ENCODE measurements at regions not wholly inside any gene's neighbourhood (a gene's known extent, or its start where the extent isn't known, plus 50 kb on each side); places are given as distances from the start of the nearest gene placed in this dataset.

DNA sequence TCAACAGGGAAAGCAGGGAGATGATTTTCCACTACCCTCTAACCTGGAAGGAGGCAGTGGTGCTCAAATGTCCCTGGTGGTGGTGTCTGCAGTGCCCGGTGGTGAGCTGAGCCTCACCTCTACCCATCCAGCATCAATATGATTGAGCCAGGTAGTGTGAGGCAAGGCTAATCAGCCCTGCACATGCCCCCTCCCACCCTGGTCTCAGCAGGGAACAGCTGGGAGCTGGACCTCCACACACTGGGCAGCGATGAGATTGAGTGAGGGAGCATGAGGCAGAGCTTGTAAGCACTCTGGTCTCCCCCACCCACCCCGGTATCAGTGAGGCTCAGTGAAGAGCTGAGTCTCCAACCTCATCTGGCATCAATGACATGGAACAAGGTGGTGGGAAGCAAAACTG, 634.3 kb downstream of the PTPRU start:
- TF ChIP-seq, protein P1, sequence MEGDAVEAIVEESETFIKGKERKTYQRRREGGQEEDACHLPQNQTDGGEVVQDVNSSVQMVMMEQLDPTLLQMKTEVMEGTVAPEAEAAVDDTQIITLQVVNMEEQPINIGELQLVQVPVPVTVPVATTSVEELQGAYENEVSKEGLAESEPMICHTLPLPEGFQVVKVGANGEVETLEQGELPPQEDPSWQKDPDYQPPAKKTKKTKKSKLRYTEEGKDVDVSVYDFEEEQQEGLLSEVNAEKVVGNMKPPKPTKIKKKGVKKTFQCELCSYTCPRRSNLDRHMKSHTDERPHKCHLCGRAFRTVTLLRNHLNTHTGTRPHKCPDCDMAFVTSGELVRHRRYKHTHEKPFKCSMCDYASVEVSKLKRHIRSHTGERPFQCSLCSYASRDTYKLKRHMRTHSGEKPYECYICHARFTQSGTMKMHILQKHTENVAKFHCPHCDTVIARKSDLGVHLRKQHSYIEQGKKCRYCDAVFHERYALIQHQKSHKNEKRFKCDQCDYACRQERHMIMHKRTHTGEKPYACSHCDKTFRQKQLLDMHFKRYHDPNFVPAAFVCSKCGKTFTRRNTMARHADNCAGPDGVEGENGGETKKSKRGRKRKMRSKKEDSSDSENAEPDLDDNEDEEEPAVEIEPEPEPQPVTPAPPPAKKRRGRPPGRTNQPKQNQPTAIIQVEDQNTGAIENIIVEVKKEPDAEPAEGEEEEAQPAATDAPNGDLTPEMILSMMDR (conservative IDR thresholded peaks at IDR 0.05; ENCODE audit: low read depth, low read length): no peak
- DNase-seq (ENCODE audit: low read depth): no peak
- H3K4me3 ChIP-seq (ENCODE audit: low read depth, low read length): no peak overlapping the region

DNA sequence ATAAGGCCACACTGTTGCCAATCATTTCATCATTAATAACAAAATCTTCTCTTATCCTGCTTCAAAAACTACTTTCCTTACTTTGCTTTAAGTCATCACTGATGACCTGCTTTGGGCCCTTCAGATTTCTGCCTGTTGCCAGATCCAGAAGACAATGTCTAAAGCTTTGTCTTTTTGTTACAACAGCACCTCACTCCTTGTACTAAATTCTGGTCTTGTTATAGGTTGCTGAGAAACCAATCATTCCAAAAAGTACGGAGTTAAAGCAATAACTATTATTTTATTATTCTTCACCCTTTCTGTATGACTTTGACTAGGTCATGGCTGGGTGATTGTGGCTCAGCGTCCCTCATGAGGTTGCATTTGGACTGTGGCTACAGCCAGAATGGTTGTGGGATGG, 633.5 kb downstream of the PTPRU start:
- no peak for DNase-seq (ENCODE audit: low read depth)
- TF ChIP-seq, protein P1 (conservative IDR thresholded peaks at IDR 0.05; ENCODE audit: low read depth, low read length): no peak
- H3K4me3 ChIP-seq (ENCODE audit: low read depth, low read length): no peak overlapping the region

DNA sequence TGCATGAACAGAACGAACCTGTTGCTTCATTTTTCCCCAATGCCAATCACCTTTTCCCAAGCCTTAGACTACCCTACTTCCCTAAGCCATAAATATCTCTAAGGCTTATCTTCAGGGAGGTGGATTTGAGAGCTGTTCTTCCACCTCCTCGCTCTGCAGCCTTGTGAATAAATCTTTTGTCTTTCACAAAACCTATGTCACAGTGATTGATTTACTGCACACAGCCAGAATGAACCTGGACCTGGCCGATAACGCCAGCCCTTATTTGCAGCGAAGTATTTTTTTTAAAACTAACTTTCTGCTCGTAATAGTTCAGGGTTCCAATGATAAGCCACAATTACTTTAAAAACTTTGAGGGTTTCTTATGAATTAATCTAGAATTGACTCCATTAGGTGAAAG, 632.6 kb downstream of the PTPRU start:
- no peak overlapping the region for H3K4me3 ChIP-seq (ENCODE audit: low read depth, low read length)
- TF ChIP-seq, protein P1 (conservative IDR thresholded peaks at IDR 0.05; ENCODE audit: low read depth, low read length): no peak
- DNase-seq (ENCODE audit: low read depth): no peak

DNA sequence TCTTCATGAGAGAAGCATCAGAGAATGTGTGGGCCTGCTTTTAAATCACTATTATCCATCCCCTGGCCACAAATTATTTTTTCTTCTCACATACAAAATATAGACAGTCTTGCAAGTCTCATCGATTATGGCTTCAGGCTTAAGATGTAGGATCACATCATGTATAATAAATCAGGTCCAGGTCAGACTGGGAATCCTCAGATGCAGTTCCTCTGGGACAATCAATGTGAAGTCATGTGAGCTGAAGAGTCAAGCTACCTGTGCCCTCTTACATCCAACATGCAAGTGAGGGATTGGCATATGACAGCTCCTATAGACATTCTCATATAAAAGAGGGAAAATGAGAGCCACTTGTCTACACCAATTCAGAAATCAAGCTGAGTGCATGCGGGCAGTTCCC, 631.8 kb downstream of the PTPRU start:
- H3K4me3 ChIP-seq (ENCODE audit: low read depth, low read length): no peak overlapping the region
- TF ChIP-seq, protein P1 (conservative IDR thresholded peaks at IDR 0.05; ENCODE audit: low read depth, low read length): no peak
- DNase-seq (ENCODE audit: low read depth): no peak

DNA sequence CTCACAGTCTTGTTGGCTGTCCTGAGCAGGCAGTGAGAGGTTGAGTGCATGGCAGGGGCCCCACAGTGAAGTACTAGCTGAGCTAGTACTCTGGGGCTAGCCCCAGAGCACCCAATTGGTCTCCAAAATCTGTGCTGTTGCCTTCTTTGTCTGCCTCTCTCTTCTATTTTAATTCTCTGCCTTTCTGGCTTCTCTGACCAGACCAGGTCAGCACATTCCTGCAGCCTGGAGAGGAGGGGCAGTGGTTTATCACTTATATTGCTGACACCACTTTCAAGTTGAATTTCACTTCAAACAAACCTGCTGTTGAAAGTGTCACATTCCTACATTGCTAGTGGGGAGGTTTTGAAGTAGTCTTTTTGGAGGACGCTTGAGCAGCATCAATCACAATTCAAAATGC, 628.7 kb downstream of the PTPRU start:
- DNase-seq (ENCODE audit: low read depth): no peak
- H3K4me3 ChIP-seq (ENCODE audit: low read depth, low read length): no peak overlapping the region
- TF ChIP-seq, protein P1 (conservative IDR thresholded peaks at IDR 0.05; ENCODE audit: low read depth, low read length): no peak

DNA sequence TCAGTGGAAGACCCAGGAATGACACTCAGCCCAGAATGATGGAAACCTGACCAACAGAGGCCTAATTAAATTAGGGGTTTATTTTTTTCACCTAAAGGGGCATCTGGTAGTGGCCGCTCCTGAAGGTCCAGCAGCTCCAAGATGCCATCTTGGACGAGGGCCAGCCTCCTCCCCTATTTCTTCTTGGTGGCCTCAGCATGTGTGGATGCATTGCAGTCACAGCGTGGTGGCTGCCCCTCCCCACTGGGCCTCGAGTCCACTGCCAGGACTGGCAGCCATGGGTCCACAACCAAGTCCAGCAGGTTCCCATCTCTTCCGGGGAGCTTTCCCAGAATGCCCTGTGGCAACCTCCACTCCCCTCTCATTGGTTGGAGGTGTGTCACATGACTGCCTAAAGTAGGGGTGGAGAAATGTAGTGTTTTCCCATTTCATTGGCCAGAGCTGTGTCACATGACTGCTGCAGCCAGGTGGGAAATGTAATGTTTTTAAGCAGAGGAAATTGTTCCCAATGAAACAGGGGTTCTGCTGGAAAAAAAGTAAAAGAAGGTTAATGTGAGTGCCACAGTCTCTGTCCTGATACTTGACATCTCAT, 628.2 kb downstream of the PTPRU start:
- DNase-seq (ENCODE audit: low read depth): no peak
- TF ChIP-seq, protein P1 (conservative IDR thresholded peaks at IDR 0.05; ENCODE audit: low read depth, low read length): no peak
- H3K4me3 ChIP-seq (ENCODE audit: low read depth, low read length): no peak overlapping the region

DNA sequence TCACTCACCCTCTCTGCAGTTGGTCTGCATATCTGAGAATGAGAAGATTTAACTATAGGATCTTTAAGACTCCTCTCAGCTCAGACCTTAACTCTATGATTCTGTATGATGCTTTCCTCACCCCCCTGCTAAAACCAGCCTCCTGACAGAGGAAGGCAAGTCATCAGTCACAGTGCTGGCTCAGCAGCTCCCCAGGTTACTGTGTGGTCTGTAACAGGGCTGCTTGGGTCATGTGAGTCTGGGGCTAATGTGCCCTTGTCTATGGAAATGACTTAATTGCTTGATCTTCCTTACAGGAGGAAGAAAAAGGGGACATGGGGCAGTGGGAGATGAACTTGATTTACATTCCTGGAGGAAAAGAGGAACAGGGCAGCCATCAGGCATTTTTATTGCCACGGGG, 625.6 kb downstream of the PTPRU start:
- TF ChIP-seq, protein P1 (conservative IDR thresholded peaks at IDR 0.05; ENCODE audit: low read depth, low read length): no peak
- no peak overlapping the region for H3K4me3 ChIP-seq (ENCODE audit: low read depth, low read length)
- no peak for DNase-seq (ENCODE audit: low read depth)

Data from choroid plexus epithelial cell (primary cell).